ENCODE measurements at regions not wholly inside any gene's neighbourhood (a gene's known extent, or its start where the extent isn't known, plus 50 kb on each side); places are given as distances from the start of the nearest gene placed in this dataset.
"Not testable (repeated sequence)": the region's sequence is repeated elsewhere in the genome, so short reads cannot be mapped to it uniquely, and the experiment has no call there.

DNA sequence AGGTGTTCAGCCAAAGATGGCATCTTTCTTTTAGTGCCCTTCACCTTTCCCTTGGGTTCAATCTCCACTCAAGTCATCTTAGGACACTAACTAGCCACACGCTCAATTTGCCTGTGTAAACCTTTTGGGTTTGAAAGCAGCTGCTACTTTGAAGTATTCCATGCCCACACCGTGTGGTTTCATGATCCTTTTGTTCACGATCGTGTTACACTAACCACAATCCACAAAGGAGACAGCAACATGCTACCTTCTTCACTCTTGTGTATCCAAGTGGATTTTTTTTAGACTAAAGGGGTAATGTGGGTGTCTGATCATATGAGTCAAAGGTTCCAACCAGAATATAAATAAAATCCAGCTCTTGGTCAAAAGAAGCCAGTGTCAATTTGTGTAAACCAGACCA is 122.7 kb upstream of the FAR2 start:
- no peak overlapping the region for H3K4me3 ChIP-seq
- H3K36me3 ChIP-seq: no peaks in the 10 kb centered on the region
- peak; percentile 72 to 91 for DNase-seq
- peaks cover 11% of the 10 kb centered on the region for H3K4me1 ChIP-seq
- H3K9me3 ChIP-seq (replicated peaks): no peaks in the 10 kb centered on the region
- no peak overlapping the region for H3K27ac ChIP-seq
- no peaks in the 10 kb centered on the region for H3K27me3 ChIP-seq

GRCh38 chr12:29029484-29029883 is 119.6 kb upstream of the FAR2 start:
- H3K27me3 ChIP-seq; H3K9me3 ChIP-seq (replicated peaks); H3K4me3 ChIP-seq; H3K27ac ChIP-seq; DNase-seq; H3K36me3 ChIP-seq: not testable (repeated sequence)
- H3K4me1 ChIP-seq: peaks cover 11% of the 10 kb centered on the region

DNA sequence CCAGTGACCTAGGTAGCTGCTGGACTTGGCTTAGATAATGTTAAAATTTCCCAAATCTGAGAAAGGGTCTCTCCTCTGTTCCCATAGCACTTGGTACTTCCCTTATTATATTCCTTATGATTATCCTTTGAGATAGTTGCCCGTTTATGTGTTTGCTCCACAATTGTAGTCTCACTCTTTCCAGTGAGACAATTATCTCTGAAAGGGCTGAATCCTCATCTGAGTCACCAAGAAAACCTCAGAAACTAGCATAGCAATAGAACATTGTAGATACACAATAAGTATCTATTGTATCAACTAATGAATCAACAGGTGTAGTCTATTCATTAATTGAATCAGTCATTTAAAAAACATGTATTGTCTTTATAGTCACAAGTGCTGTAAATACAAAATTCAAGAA is 119.1 kb upstream of the FAR2 start:
- DNase-seq: no peak
- no peaks in the 10 kb centered on the region for H3K27me3 ChIP-seq
- no peak overlapping the region for H3K27ac ChIP-seq

DNA sequence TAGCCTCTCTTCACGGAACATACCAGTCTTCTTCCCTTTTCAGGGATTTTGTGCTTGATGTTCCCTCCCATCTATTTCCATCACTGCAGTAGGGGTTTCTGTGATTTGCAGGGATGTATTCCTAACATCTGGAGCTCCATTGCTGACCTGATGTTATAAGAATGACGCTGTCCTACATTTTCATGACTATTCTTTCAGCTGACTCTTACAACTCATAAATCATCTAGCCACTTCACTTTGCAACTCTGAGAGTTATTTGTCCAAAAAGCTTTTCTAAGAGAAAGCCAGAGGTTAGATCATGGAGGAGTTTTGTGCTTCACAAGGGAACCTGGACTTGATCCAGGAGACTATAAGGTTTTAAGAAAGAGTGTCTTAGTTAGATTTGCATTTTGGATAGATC is 116.6 kb upstream of the FAR2 start:
- no peaks in the 10 kb centered on the region; the same call in 1 of the 2 replicates for H3K9me3 ChIP-seq (replicated peaks)
- no peaks in the 10 kb centered on the region for H3K27me3 ChIP-seq
- no peak overlapping the region for H3K27ac ChIP-seq
- no peak overlapping the region for H3K4me3 ChIP-seq
- no peaks in the 10 kb centered on the region for H3K36me3 ChIP-seq
- H3K4me1 ChIP-seq: no peaks in the 10 kb centered on the region
- no peak for DNase-seq

More for the DNA sequence above, 119.1 kb upstream of the FAR2 start:
- Histone ChIP-seq H3K36me3 (no peaks in the 10 kb centered on the region), H3K4me3 (no peak overlapping the region), H3K4me1 (peaks cover 11% of the 10 kb centered on the region), H3K9me3 (replicated peaks) (no peaks in the 10 kb centered on the region; the same call in 1 of the 2 replicates)

GRCh38 chr12:29033519-29033918 is 115.6 kb upstream of the FAR2 start:
- Histone ChIP-seq H3K27ac (no peak overlapping the region), H3K36me3 (no peaks in the 10 kb centered on the region), H3K4me3 (no peak overlapping the region), H3K27me3 (no peaks in the 10 kb centered on the region), H3K9me3 (replicated peaks) (no peaks in the 10 kb centered on the region; the same call in 1 of the 2 replicates), H3K4me1 (no peaks in the 10 kb centered on the region)
- no peak for DNase-seq

- Histone ChIP-seq H3K4me3 (no peak overlapping the region), H3K27me3 (no peaks in the 10 kb centered on the region), H3K27ac (no peak overlapping the region), H3K4me1 (no peaks in the 10 kb centered on the region), H3K9me3 (replicated peaks) (no peaks in the 10 kb centered on the region; the same call in 1 of the 2 replicates), H3K36me3 (no peaks in the 10 kb centered on the region)
- no peak for DNase-seq
Measured at GRCh38 chr12:29035112-29035511, 114.0 kb upstream of the FAR2 start.

GRCh38 chr12:29039013-29039412 is 110.1 kb upstream of the FAR2 start:
- no peak for DNase-seq
- no peaks in the 10 kb centered on the region for H3K27me3 ChIP-seq
- no peak overlapping the region for H3K4me3 ChIP-seq
- no peak overlapping the region for H3K27ac ChIP-seq
- no peaks in the 10 kb centered on the region; the same call in 1 of the 2 replicates for H3K9me3 ChIP-seq (replicated peaks)
- H3K4me1 ChIP-seq: peaks cover 7% of the 10 kb centered on the region; the same call in 1 of the 2 replicates
- no peaks in the 10 kb centered on the region for H3K36me3 ChIP-seq

- Histone ChIP-seq H3K27ac (no peak overlapping the region), H3K4me1 (peaks cover 7% of the 10 kb centered on the region; the same call in 1 of the 2 replicates), H3K9me3 (replicated peaks) (no peaks in the 10 kb centered on the region), H3K4me3 (no peak overlapping the region), H3K27me3 (no peaks in the 10 kb centered on the region), H3K36me3 (no peaks in the 10 kb centered on the region)
- no peak for DNase-seq
Measured at GRCh38 chr12:29041621-29042020, 107.5 kb upstream of the FAR2 start.

GRCh38 chr12:29043069-29043468 is 106.0 kb upstream of the FAR2 start:
- no peak overlapping the region for H3K27ac ChIP-seq
- no peak for DNase-seq
- no peaks in the 10 kb centered on the region for H3K9me3 ChIP-seq (replicated peaks)

GRCh38 chr12:29044799-29045198 is 104.3 kb upstream of the FAR2 start:
- H3K27me3 ChIP-seq: no peaks in the 10 kb centered on the region
- H3K4me3 ChIP-seq: no peak overlapping the region
- no peaks in the 10 kb centered on the region for H3K9me3 ChIP-seq (replicated peaks)
- no peaks in the 10 kb centered on the region for H3K36me3 ChIP-seq
- DNase-seq: no peak
- no peak overlapping the region for H3K27ac ChIP-seq
- H3K4me1 ChIP-seq: peaks cover 7% of the 10 kb centered on the region; the same call in 1 of the 2 replicates

More at GRCh38 chr12:29043069-29043468, 106.0 kb upstream of the FAR2 start:
- Histone ChIP-seq H3K36me3 (no peaks in the 10 kb centered on the region), H3K4me1 (peaks cover 7% of the 10 kb centered on the region; the same call in 1 of the 2 replicates), H3K4me3 (no peak overlapping the region), H3K27me3 (no peaks in the 10 kb centered on the region)

GRCh38 chr12:29048787-29049186 is 100.3 kb upstream of the FAR2 start:
- Histone ChIP-seq H3K36me3 (no peaks in the 10 kb centered on the region), H3K4me1 (no peaks in the 10 kb centered on the region), H3K9me3 (replicated peaks) (no peaks in the 10 kb centered on the region), H3K4me3 (no peak overlapping the region), H3K27me3 (no peaks in the 10 kb centered on the region), H3K27ac (no peak overlapping the region)
- DNase-seq: no peak

DNA sequence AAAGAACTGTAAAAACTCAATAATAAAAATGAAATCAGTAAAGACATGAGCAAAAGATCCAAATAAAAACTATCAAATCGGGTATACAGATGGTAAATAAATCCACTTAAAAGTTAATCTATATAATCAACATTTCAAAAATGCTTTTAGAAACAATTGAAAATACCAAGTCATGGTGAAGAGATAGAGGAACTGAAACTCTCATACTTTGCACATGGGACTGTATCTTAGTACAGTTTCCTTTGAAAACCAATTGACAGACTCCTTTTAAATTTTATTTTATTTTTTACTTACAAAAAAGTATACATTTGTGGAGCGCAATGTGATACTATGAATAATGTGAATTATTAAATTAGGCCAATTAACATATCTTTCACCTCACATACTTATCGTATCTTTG is 98.6 kb upstream of the FAR2 start:
- Histone ChIP-seq H3K27me3 (no peaks in the 10 kb centered on the region), H3K9me3 (replicated peaks) (no peaks in the 10 kb centered on the region), H3K4me3 (no peak overlapping the region), H3K36me3 (no peaks in the 10 kb centered on the region), H3K27ac (no peak overlapping the region), H3K4me1 (peaks cover 10% of the 10 kb centered on the region)
- no peak for DNase-seq

GRCh38 chr12:29051221-29051620 is 97.9 kb upstream of the FAR2 start:
- no peaks in the 10 kb centered on the region for H3K9me3 ChIP-seq (replicated peaks)
- H3K27me3 ChIP-seq: no peaks in the 10 kb centered on the region
- no peak overlapping the region for H3K4me3 ChIP-seq
- DNase-seq: no peak
- H3K36me3 ChIP-seq: no peaks in the 10 kb centered on the region
- H3K27ac ChIP-seq: no peak overlapping the region
- H3K4me1 ChIP-seq: peaks cover 14% of the 10 kb centered on the region

DNA sequence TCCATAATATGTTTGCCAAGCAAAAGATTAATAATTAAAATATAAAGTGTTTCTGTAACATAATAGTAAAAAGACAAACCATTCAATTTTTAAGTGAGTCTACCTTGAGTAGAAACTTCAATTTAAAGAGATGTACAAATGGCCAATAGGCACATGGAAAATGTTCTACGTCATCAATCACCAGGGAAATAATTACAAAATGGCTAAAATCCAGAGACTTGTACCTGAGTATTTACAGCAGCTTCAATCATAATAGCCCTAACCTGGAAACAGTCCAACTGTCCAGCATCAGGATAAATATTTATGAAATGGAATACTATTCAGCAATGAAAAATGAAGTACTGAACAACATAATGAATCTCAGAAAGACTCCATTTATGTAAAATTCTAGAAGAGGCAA is 95.5 kb upstream of the FAR2 start:
- H3K27ac ChIP-seq: no peak overlapping the region

GRCh38 chr12:29054858-29055663 is 94.0 kb upstream of the FAR2 start:
- H3K4me3 ChIP-seq: no peak overlapping the region
- no peaks in the 10 kb centered on the region for H3K9me3 ChIP-seq (replicated peaks)
- peaks cover 14% of the 10 kb centered on the region for H3K4me1 ChIP-seq
- no peaks in the 10 kb centered on the region for H3K27me3 ChIP-seq
- DNase-seq: peak in 1 of 2 experiments; percentile 56
- H3K27ac ChIP-seq: peak overlapping the region; percentile 34
- no peaks in the 10 kb centered on the region for H3K36me3 ChIP-seq

More for the DNA sequence above, 95.5 kb upstream of the FAR2 start:
- Histone ChIP-seq H3K27me3 (no peaks in the 10 kb centered on the region), H3K4me3 (no peak overlapping the region), H3K4me1 (peaks cover 14% of the 10 kb centered on the region), H3K9me3 (replicated peaks) (no peaks in the 10 kb centered on the region), H3K36me3 (no peaks in the 10 kb centered on the region)
- no peak for DNase-seq

All from SJCRH30 (cell line).